ENCODE measurements at regions not wholly inside any gene's neighbourhood (a gene's known extent, or its start where the extent isn't known, plus 50 kb on each side); places are given as distances from the start of the nearest gene placed in this dataset.

DNA sequence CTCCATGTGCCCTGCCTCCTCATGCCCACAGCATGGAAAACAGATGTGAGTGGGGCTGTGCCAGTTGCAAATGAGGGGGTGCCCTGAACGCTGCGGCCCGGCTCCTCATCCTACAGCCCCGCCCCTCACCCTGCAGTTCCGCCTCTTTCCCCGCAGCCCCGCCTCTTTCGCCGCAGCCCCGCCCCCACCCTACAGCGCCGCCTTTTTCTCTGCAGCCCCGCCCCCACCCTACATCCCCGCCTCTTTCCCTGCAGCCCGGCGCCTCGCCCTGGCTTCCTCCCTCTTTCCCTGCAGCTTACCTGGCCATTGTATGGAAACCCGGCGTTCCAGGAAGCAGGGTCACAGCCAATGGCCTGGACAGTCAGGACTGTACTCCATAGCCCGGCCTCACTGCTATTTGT, 284.9 kb downstream of the TLE3 start:
- TF ChIP-seq, protein P1, sequence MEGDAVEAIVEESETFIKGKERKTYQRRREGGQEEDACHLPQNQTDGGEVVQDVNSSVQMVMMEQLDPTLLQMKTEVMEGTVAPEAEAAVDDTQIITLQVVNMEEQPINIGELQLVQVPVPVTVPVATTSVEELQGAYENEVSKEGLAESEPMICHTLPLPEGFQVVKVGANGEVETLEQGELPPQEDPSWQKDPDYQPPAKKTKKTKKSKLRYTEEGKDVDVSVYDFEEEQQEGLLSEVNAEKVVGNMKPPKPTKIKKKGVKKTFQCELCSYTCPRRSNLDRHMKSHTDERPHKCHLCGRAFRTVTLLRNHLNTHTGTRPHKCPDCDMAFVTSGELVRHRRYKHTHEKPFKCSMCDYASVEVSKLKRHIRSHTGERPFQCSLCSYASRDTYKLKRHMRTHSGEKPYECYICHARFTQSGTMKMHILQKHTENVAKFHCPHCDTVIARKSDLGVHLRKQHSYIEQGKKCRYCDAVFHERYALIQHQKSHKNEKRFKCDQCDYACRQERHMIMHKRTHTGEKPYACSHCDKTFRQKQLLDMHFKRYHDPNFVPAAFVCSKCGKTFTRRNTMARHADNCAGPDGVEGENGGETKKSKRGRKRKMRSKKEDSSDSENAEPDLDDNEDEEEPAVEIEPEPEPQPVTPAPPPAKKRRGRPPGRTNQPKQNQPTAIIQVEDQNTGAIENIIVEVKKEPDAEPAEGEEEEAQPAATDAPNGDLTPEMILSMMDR (conservative IDR thresholded peaks at IDR 0.05; ENCODE audit: low read length): no peak
- no peak for TF ChIP-seq EZH2phosphoT487 (IDR thresholded peaks at IDR 0.05; ENCODE audit: borderline replicate concordance)

Measured in Loucy (cell line).